ENCODE measurements at regions not wholly inside any gene's neighbourhood (a gene's known extent, or its start where the extent isn't known, plus 50 kb on each side); places are given as distances from the start of the nearest gene placed in this dataset.

GRCh38 chr5:63094730-63095129 is 516.1 kb downstream of the LRRC70 start:
- TF ChIP-seq CTCF (IDR thresholded peaks at IDR 0.05) = no peak
- no peak for TF ChIP-seq POLR2A (IDR thresholded peaks at IDR 0.05)
